ENCODE measurements at regions not wholly inside any gene's neighbourhood (a gene's known extent, or its start where the extent isn't known, plus 50 kb on each side); places are given as distances from the start of the nearest gene placed in this dataset.

GRCh38 chr9:28059192-28059591 is 485.9 kb upstream of the C9orf72 start:
- H3K27ac ChIP-seq (ENCODE audit: insufficient read length, low read depth, low read length) = no peak overlapping the region
- H3K79me2 ChIP-seq (ENCODE audit: insufficient read depth, low read length) = no peaks in the 10 kb centered on the region
- no peak overlapping the region for H4K5ac ChIP-seq (ENCODE audit: insufficient read length, low read depth, low read length)
- no peak overlapping the region for H2BK120ac ChIP-seq (ENCODE audit: low read depth, low read length, poor library complexity, severe bottlenecking)
- Mint-ChIP-seq H3K4me3 (no peak overlapping the region), H3K36me3 (ENCODE audit: insufficient read depth in 1 of 3, low read depth in 3 of 3) (no peaks in the 10 kb centered on the region; a peak in 1 of 7 replicates), H3K4me1 (peaks cover 0 to 3% of the 10 kb centered on the region in 2 experiments; a peak in 1 of 4 replicates), H3K27me3 (ENCODE audit: low read depth) (no peaks in the 10 kb centered on the region), H3K9me3 (no peaks in the 10 kb centered on the region), H3K27ac (no peak overlapping the region)
- DNase-seq = no peak
- H2BK15ac ChIP-seq (ENCODE audit: low read depth, low read length) = no peak overlapping the region
- H3T11ph ChIP-seq (ENCODE audit: low read length) = no peak overlapping the region
- no peak overlapping the region for H3K14ac ChIP-seq (ENCODE audit: insufficient read depth, low read length)
- H3K4me2 ChIP-seq (ENCODE audit: insufficient read depth, insufficient read length, low read length) = no peak overlapping the region
- H3K23ac ChIP-seq (ENCODE audit: insufficient read length, low read depth, low read length) = no peak overlapping the region
- no peak overlapping the region for H4K91ac ChIP-seq (ENCODE audit: insufficient read length, low read depth, low read length)
- H3K4me1 ChIP-seq (ENCODE audit: insufficient read depth, low read length) = no peaks in the 10 kb centered on the region
- no peaks in the 10 kb centered on the region for H3K27me3 ChIP-seq (ENCODE audit: insufficient read depth, low read length)
- no peak overlapping the region for H2BK20ac ChIP-seq (ENCODE audit: low read depth, low read length, poor library complexity, severe bottlenecking)
- no peak overlapping the region for H2BK12ac ChIP-seq (ENCODE audit: insufficient read length, low read depth, low read length)
- no peak overlapping the region for H2AFZ ChIP-seq (ENCODE audit: low read length)
- H3K9me3 ChIP-seq (ENCODE audit: control insufficient read depth, low read depth, low read length) = no peaks in the 10 kb centered on the region
- no peaks in the 10 kb centered on the region for H3K79me1 ChIP-seq (ENCODE audit: insufficient read depth, low read depth, low read length, poor library complexity, severe bottlenecking)
- no peak overlapping the region for H2AK5ac ChIP-seq (ENCODE audit: insufficient read length, low read length)
- no peak overlapping the region for H3K56ac ChIP-seq (ENCODE audit: insufficient read length, low read depth, low read length)
- TF ChIP-seq, protein P1, sequence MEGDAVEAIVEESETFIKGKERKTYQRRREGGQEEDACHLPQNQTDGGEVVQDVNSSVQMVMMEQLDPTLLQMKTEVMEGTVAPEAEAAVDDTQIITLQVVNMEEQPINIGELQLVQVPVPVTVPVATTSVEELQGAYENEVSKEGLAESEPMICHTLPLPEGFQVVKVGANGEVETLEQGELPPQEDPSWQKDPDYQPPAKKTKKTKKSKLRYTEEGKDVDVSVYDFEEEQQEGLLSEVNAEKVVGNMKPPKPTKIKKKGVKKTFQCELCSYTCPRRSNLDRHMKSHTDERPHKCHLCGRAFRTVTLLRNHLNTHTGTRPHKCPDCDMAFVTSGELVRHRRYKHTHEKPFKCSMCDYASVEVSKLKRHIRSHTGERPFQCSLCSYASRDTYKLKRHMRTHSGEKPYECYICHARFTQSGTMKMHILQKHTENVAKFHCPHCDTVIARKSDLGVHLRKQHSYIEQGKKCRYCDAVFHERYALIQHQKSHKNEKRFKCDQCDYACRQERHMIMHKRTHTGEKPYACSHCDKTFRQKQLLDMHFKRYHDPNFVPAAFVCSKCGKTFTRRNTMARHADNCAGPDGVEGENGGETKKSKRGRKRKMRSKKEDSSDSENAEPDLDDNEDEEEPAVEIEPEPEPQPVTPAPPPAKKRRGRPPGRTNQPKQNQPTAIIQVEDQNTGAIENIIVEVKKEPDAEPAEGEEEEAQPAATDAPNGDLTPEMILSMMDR (conservative IDR thresholded peaks at IDR 0.05) = no peak
- no peaks in the 10 kb centered on the region for H4K20me1 ChIP-seq (ENCODE audit: control insufficient read depth, insufficient read depth, insufficient read length)
- no peak overlapping the region for H3K4ac ChIP-seq (ENCODE audit: low read depth, low read length)
- H2BK5ac ChIP-seq (ENCODE audit: insufficient read length, low read length) = no peak overlapping the region
- no peak overlapping the region for H3K9ac ChIP-seq (ENCODE audit: extremely low read depth, insufficient read length, low read length)
- WGBS (ENCODE audit: extremely low coverage, insufficient read length, low lambda C conversion rate) = no CpG with 5 or more reads among the region's 8 CpGs
- H3K18ac ChIP-seq (ENCODE audit: insufficient read length, low read depth, low read length) = no peak overlapping the region
- no peaks in the 10 kb centered on the region for H3K23me2 ChIP-seq (ENCODE audit: insufficient read length, low read depth, low read length, poor library complexity, severe bottlenecking)
- no peak overlapping the region for H4K8ac ChIP-seq (replicated peaks; ENCODE audit: insufficient read length, low read depth, low read length)

Data from H9 (cell line).